GM10248 (cell line): ENCODE measurements at regions not wholly inside any gene's neighbourhood (a gene's known extent, or its start where the extent isn't known, plus 50 kb on each side); places are given as distances from the start of the nearest gene placed in this dataset.
A peak's percentile ranks its signal among the peaks of the same experiment; 100 is the strongest.
"Not testable (repeated sequence)": the region's sequence is repeated elsewhere in the genome, so short reads cannot be mapped to it uniquely, and the experiment has no call there.

Experiments
- CTCF ChIA-PET: fragments of 300-600 bp; sonication (Branson Sonifier 250); formaldehyde crosslinking; extraction: SDS; loops from one replicate; lab custom pipeline; 2021; ENCODE audit warnings: antibody characterized with exemption; lab: Yijun Ruan, JAX
- POLR2A ChIA-PET: fragments of 350-650 bp; sonication (Branson Sonifier 250); formaldehyde crosslinking; extraction: SDS; loops from one replicate; lab custom pipeline; 2020; ENCODE audit warnings: antibody characterized with exemption; lab: Yijun Ruan, JAX
- DNase-seq: peaks from one replicate; pipeline ENCODE4 v3.0.0; 2012; ENCODE audit errors: extremely low spot score
- CTCF ChIP-seq: IDR thresholded peaks from 2 replicates; pipeline ENCODE4 v1.5.1; 2012; ENCODE audit warnings: mild to moderate bottlenecking, low read depth; ENCODE audit errors: extremely low read depth, missing control alignments, control extremely low read depth

- TF ChIP-seq CTCF = no peak
- CTCF ChIA-PET = interaction anchor here (1.9 kb wide), 1 partner anchor 9 kb away, joined by 5 read pairs; no protein-coding TSS in a partner anchor
- POLR2A ChIA-PET = no interaction called here
- no peak for DNase-seq
These were observed 115.5 kb downstream of the VEGFA start for GRCh38 chr6:43885399-43886066.

- POLR2A ChIA-PET = no interaction called here
- no peak for DNase-seq
- CTCF ChIA-PET = interaction anchor here (1.4 to 1.9 kb wide), 3 partner anchors 9 to 24 kb away, joined by 3 to 5 read pairs (median 3); no protein-coding TSS in a partner anchor
- no peak for TF ChIP-seq CTCF
These were observed 114.6 kb downstream of the VEGFA start for GRCh38 chr6:43884652-43885022.

GRCh38 chr6:43883847-43884651, 114.0 kb downstream of the VEGFA start:
- POLR2A ChIA-PET = no interaction called here
- CTCF ChIA-PET = interaction anchor here (0.7 to 1.9 kb wide), 5 partner anchors 9 to 115 kb away, joined by 3 to 5 read pairs (median 3); no protein-coding TSS in a partner anchor
- no peak for TF ChIP-seq CTCF
- DNase-seq = peak; percentile 69

GRCh38 chr6:43882690-43883448, 112.9 kb downstream of the VEGFA start:
- POLR2A ChIA-PET, DNase-seq: not testable (repeated sequence)
- CTCF ChIA-PET = interaction anchor here (0.7 to 1.4 kb wide), 2 partner anchors 8 to 22 kb away, joined by 3 to 4 read pairs; no protein-coding TSS in a partner anchor

GRCh38 chr6:43880236-43881137, 110.5 kb downstream of the VEGFA start:
- TF ChIP-seq CTCF = no peak
- POLR2A ChIA-PET = no interaction called here
- CTCF ChIA-PET = interaction anchor here (0.8 to 1.0 kb wide), 2 partner anchors 14 to 21 kb away, joined by 3 read pairs; no protein-coding TSS in a partner anchor
- DNase-seq = no peak

GRCh38 chr6:43879722-43880121, 109.7 kb downstream of the VEGFA start:
- ChIA-PET CTCF (no interaction called here), POLR2A (no interaction called here)
- DNase-seq = no peak
- no peak for TF ChIP-seq CTCF
